ENCODE measurements at regions not wholly inside any gene's neighbourhood (a gene's known extent, or its start where the extent isn't known, plus 50 kb on each side); places are given as distances from the start of the nearest gene placed in this dataset.
"Not testable (repeated sequence)": the region's sequence is repeated elsewhere in the genome, so short reads cannot be mapped to it uniquely, and the experiment has no call there.

DNA sequence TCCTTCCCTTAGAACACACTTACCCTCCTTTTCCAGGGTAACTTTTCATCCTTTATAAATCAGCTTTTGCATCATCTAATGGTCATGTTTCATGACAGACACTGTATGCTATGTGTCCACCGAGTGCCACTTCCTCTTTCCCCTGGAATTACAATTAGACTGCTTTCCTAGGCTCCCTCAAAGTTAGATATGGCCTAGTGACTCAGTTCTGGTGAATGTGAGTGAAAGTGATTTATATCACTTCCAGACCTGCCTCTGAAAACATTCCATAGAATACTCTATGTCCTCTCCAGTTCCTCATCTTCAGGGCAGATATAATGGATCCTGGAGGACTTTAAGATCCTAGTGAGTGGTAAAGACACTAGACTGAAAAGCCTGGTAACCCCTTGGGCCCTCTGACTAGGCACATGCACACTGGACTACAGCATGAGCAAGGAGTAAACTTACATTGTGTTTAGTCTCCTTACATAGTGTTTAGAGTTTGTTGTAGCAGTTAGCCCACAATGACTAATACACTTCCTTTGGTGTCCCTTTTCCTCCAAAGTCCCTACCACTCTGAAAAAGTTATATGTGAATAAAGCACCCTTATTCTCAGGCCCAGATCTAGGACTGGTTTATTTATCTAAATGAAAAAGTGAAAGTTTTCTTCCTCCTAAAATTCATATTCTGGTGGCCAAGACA, 59.3 kb downstream of the GPR88 start:
- H3K4me3 ChIP-seq: no peak overlapping the region
- H3K4me1 ChIP-seq (replicated peaks): peaks cover 19% of the 10 kb centered on the region
- no peaks in the 10 kb centered on the region for H3K36me3 ChIP-seq
- peak; percentile 74 to 96 for DNase-seq (ENCODE audit: low read depth in 1 of 2, low spot score in 2 of 2)
- H3K9me3 ChIP-seq (replicated peaks): no peaks in the 10 kb centered on the region
- H3K27ac ChIP-seq: peak overlapping the region; percentile 97
- H3K27me3 ChIP-seq (replicated peaks): no peaks in the 10 kb centered on the region

DNA sequence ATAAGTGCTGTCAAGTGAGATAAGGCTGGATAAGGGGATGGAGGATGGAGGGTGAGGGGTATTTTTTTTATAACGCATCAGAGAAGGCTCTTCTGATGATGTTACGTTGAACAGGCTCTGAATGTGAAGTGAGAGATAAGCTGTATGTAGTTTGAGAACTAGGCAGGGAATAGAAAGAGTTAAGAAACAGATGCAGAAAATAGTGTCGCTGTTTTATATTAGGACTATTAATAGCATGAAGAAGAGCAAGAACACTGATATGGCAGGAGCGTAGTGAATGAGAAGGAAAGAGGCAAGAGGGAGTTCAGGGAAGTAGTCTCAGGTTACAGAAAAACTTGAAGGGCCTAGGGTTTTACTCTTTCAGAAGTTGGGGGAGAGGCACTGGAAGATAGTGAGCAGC, 59.8 kb downstream of the GPR88 start:
- DNase-seq (ENCODE audit: low read depth in 1 of 2, low spot score in 2 of 2): no peak
- peaks cover 19% of the 10 kb centered on the region for H3K4me1 ChIP-seq (replicated peaks)
- H3K4me3 ChIP-seq: no peak overlapping the region
- H3K27ac ChIP-seq: peak overlapping the region; percentile 97
- no peaks in the 10 kb centered on the region for H3K9me3 ChIP-seq (replicated peaks)
- H3K27me3 ChIP-seq (replicated peaks): no peaks in the 10 kb centered on the region
- H3K36me3 ChIP-seq: no peaks in the 10 kb centered on the region

DNA sequence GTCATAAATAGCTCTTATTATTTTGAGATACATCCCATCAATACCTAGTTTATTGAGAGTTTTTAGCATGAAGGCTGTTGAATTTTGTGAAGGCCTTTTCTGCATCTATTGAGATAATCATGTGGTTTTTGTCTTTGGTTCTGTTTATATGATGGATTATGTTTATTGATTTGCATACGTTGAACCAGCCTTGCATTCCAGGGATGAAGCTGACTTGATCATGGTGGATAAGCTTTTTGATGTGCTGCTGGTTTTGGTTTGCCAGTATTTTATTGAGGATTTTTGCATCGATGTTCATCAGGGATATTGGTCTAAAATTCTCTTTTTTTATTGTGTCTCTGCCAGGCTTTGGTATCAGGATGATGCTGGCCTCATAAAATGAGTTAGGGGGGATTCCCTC, 62.4 kb downstream of the GPR88 start:
- H3K9me3 ChIP-seq (replicated peaks); H3K27me3 ChIP-seq (replicated peaks); H3K36me3 ChIP-seq; DNase-seq (ENCODE audit: low read depth in 1 of 2, low spot score in 2 of 2); H3K27ac ChIP-seq; H3K4me3 ChIP-seq: not testable (repeated sequence)
- H3K4me1 ChIP-seq (replicated peaks): peaks cover 19% of the 10 kb centered on the region

DNA sequence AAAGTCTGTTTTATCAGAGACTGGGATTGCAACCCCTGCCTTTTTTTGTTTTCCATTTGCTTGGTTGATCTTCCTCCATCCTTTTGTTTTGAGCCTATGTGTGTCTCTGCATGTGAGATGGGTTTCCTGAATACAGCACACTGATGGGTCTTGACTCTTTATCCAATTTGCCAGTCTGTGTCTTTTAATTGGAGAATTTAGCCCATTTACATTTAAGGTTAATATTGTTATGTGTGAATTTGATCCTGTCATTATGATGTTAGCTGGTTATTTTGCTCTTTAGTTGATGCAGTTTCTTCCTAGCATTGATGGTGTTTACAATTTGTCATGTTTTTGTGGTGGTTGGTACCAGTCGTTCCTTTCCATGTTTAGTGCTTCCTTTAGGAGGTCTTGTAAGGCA, 64.1 kb downstream of the GPR88 start:
- not testable (repeated sequence) for H3K4me3 ChIP-seq; H3K36me3 ChIP-seq; H3K27ac ChIP-seq; H3K27me3 ChIP-seq (replicated peaks); H3K9me3 ChIP-seq (replicated peaks); DNase-seq (ENCODE audit: low read depth in 1 of 2, low spot score in 2 of 2)
- peaks cover 11% of the 10 kb centered on the region for H3K4me1 ChIP-seq (replicated peaks)

DNA sequence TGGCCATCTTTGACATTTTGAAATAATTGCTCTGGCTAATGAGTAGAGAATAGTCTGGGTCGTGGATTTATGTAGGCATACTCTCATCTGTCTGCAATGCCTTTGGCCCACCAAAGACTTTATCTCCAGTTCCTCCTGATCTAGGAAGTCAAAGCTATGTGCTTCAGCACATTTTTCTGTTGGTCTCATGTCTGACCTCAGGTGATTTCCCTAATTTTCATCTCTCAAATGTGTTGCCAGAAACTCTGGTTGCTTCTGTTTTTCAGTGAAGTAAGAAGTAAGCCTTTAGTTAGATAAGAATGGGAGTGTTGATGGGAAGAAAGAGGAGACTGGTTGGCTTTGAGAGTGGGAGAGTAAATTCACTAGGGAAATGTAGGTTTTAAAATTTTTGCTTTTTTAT, 66.4 kb downstream of the GPR88 start:
- H3K27me3 ChIP-seq (replicated peaks): no peaks in the 10 kb centered on the region
- no peaks in the 10 kb centered on the region for H3K9me3 ChIP-seq (replicated peaks)
- no peak for DNase-seq (ENCODE audit: low read depth in 1 of 2, low spot score in 2 of 2)
- H3K4me3 ChIP-seq: no peak overlapping the region
- no peaks in the 10 kb centered on the region for H3K36me3 ChIP-seq
- no peaks in the 10 kb centered on the region; the same call in 1 of the 2 replicates for H3K4me1 ChIP-seq (replicated peaks)
- no peak overlapping the region for H3K27ac ChIP-seq

DNA sequence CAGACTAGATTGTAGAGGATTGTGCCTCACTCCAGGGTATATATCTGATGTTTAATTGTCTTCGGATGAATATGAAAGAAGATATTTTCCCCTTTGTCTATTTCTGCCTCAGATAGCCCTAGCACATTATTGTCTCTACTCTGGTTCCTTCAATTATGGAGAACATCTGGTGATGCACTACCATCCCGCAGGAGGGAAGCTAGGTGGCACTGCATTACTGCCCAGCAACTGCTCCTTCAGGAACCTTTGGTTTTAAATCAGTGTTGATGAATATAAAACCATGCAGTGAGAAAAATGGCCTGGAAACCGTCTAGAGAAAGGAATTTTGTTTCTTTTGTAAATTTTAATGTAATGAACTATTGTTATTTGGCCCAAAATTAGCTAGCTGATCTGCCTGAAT, 68.5 kb downstream of the GPR88 start:
- no peak overlapping the region for H3K27ac ChIP-seq
- no peaks in the 10 kb centered on the region for H3K27me3 ChIP-seq (replicated peaks)
- peak; percentile 48 to 51 for DNase-seq (ENCODE audit: low read depth in 1 of 2, low spot score in 2 of 2)
- no peaks in the 10 kb centered on the region for H3K9me3 ChIP-seq (replicated peaks)
- H3K36me3 ChIP-seq: no peaks in the 10 kb centered on the region
- H3K4me3 ChIP-seq: no peak overlapping the region
- peaks cover under 1% of the 10 kb centered on the region for H3K4me1 ChIP-seq (replicated peaks)

DNA sequence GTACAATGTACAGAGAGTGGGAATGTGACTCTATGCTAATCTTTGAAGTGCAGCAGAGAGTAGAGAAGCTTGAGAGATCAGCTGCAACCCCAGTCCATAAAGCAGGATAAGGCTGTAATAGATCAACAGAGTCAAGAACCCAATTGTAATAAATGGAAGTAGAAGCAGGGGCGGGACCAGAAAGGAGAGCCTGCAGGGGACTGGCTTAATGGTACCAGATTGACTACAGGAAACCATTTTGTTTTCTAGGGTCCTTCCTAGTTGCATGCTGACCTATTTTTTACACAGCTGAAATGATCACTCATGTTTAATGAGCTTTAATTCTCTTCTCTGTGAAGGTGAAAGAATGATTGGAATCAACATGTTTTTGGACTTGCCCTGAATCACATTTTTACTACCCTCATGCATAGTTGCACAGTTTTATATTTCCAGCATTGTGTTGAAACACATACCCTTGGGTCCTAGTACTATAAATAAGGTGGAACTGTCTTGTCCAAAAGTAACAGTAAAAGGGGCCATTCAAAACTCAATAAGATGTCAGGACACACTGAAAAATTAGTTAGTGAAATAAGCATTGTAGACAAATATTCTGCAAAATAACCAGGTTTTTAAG, 69.8 kb downstream of the GPR88 start:
- H3K27me3 ChIP-seq (replicated peaks): no peaks in the 10 kb centered on the region
- no peaks in the 10 kb centered on the region for H3K36me3 ChIP-seq
- no peak overlapping the region for H3K27ac ChIP-seq
- no peaks in the 10 kb centered on the region for H3K9me3 ChIP-seq (replicated peaks)
- H3K4me3 ChIP-seq: no peak overlapping the region
- peaks cover 8% of the 10 kb centered on the region for H3K4me1 ChIP-seq (replicated peaks)
- no peak for DNase-seq (ENCODE audit: low read depth in 1 of 2, low spot score in 2 of 2)

DNA sequence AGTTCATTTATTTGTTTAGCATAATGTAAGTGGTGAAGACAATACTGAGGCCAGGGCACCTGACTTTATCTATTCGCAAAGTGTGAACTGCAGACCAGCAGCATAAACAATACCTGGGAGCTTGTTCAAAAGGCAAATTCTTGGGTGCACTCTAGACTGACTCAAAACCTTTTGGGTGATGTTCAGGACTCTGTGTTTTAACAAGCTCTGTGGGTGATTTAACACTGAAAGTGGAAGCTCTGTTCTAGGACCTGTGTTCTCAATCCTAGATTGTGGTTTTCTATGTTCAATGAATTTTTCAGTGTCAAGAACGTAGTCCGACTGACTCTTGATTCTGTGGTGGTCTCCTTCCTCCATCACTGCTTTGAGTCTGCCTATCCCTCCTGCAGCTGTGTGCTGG, 71.9 kb downstream of the GPR88 start:
- no peaks in the 10 kb centered on the region for H3K9me3 ChIP-seq (replicated peaks)
- DNase-seq (ENCODE audit: low read depth in 1 of 2, low spot score in 2 of 2): no peak
- no peak overlapping the region for H3K4me3 ChIP-seq
- H3K4me1 ChIP-seq (replicated peaks): peaks cover 9% of the 10 kb centered on the region
- H3K27ac ChIP-seq: no peak overlapping the region
- H3K36me3 ChIP-seq: no peaks in the 10 kb centered on the region
- no peaks in the 10 kb centered on the region for H3K27me3 ChIP-seq (replicated peaks)

DNA sequence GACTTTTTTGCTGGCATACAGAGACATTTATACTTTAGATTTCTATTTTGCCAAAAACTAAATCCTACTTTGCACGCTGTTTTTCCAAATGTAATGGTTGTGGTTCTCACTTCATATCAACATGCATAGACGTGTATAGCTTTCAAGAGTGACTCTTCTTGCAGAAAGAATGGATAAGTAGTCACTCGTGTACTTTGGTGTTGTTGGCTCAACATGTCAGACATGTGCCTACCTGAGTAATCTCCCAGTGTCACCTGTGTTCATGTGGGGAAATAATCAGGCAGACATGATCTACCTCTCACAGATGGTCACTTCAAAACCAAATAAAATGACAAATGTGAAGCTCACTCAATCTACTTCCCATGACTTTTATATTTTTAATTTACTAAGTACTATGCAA, 73.1 kb downstream of the GPR88 start:
- DNase-seq (ENCODE audit: low read depth in 1 of 2, low spot score in 2 of 2): no peak
- peaks cover 9% of the 10 kb centered on the region for H3K4me1 ChIP-seq (replicated peaks)
- no peaks in the 10 kb centered on the region for H3K36me3 ChIP-seq
- H3K4me3 ChIP-seq: no peak overlapping the region
- H3K27ac ChIP-seq: no peak overlapping the region
- no peaks in the 10 kb centered on the region for H3K27me3 ChIP-seq (replicated peaks)
- no peaks in the 10 kb centered on the region for H3K9me3 ChIP-seq (replicated peaks)

DNA sequence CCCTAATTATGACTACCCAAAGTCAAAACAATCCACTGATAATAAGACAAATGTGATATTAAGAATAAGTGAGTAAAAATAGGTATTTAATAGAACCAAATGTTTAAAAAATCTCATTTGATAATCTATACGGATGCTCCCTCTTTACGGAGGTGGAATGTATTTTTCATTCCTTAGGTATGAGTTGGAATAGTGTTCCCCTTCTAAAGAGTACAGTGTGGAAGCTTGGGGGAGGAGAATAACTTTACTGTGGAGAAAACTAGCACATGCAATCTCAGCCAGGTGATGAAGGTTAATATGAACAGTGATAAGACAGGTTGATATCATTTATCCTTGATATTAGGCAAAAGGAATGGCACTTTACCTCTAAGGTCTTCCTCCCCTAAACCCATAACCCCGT, 74.6 kb downstream of the GPR88 start:
- H3K27ac ChIP-seq: no peak overlapping the region
- H3K36me3 ChIP-seq: no peaks in the 10 kb centered on the region
- no peak overlapping the region for H3K4me3 ChIP-seq
- DNase-seq (ENCODE audit: low read depth in 1 of 2, low spot score in 2 of 2): no peak
- H3K4me1 ChIP-seq (replicated peaks): peaks cover 9% of the 10 kb centered on the region
- no peaks in the 10 kb centered on the region for H3K27me3 ChIP-seq (replicated peaks)
- no peaks in the 10 kb centered on the region for H3K9me3 ChIP-seq (replicated peaks)

DNA sequence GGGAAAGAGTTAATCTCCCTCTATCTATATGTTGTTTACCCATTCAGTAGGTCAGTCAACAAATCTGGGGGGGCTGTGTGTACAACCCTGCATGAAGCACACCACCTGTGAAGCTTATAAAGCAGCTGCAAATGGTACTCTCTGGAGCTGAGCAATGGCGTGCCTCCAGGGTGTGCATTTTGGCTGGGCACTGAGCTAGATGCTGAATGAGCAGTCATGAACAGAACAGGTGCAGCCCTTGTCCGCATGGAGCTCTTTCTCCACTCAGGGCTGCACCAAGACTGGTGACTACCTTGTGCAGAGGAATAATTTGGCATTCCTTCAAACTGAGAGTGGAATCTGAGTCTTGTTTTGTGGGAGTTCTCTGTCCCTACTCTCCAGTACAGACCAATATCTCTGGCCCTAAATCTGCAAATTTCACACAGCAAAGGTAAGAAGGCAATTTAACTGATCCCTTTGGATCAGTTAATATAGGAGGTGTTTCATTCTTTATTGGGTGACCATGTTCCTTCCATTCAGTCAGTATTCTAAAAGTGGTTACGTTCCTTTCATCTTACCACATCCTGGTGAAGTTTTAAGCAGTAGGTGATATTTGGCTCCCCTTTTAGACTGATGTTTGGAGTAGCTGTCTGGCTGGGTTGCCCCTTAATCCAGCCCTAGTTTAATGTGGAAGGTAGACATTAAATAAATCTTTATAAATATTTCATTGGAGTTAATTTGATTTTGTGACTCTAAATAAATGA, 76.0 kb downstream of the GPR88 start:
- no peaks in the 10 kb centered on the region for H3K9me3 ChIP-seq (replicated peaks)
- no peaks in the 10 kb centered on the region for H3K27me3 ChIP-seq (replicated peaks)
- H3K27ac ChIP-seq: no peak overlapping the region
- no peak overlapping the region for H3K4me3 ChIP-seq
- no peak for DNase-seq (ENCODE audit: low read depth in 1 of 2, low spot score in 2 of 2)
- peaks cover 9% of the 10 kb centered on the region for H3K4me1 ChIP-seq (replicated peaks)
- no peaks in the 10 kb centered on the region for H3K36me3 ChIP-seq

DNA sequence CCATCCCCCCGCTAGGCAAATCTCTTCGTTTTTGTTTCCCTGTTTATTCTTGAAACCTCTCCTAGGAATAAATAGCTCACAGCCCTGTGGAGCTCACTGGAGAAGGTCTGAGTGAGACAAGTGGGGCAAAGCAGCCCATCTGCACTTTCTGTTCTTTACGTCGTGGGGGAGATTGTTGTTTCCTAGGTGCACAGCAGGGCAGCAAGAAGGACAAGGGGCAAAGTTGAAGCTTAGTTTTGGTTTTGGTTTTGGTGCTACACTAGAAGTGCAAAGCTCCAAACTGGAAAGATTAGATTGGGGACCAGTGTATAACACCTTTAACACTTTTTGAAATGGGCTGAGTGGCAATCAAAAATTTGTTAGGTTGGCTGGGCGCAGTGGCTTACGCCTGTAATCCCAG, 76.6 kb downstream of the GPR88 start:
- DNase-seq (ENCODE audit: low read depth in 1 of 2, low spot score in 2 of 2): no peak
- Histone ChIP-seq H3K9me3 (replicated peaks) (no peaks in the 10 kb centered on the region), H3K4me1 (replicated peaks) (peaks cover 9% of the 10 kb centered on the region), H3K27me3 (replicated peaks) (no peaks in the 10 kb centered on the region), H3K4me3 (no peak overlapping the region), H3K27ac (no peak overlapping the region), H3K36me3 (no peaks in the 10 kb centered on the region)

DNA sequence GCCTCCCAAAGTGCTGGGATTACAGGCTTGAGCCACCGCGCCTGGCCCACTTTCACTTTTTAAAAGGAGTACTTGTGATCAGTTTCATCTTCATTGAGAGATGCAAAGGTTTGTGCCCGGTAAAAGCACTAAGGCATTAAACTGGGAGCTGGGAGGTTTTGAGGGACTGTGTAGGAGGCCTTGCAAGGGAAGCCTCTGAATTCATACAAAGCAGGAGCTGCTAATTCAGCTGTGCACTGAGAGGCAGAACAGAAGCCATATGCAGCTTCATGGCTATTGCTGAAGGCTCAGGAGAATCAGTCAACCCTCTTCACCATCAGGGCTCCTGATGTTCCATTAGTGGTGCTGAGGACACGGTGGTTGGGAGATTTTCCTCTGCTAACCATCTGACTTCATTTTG, 77.7 kb downstream of the GPR88 start:
- Histone ChIP-seq H3K9me3 (replicated peaks) (no peaks in the 10 kb centered on the region), H3K27me3 (replicated peaks) (no peaks in the 10 kb centered on the region), H3K36me3 (no peaks in the 10 kb centered on the region), H3K4me1 (replicated peaks) (peaks cover 9% of the 10 kb centered on the region), H3K27ac (no peak overlapping the region), H3K4me3 (no peak overlapping the region)
- DNase-seq (ENCODE audit: low read depth in 1 of 2, low spot score in 2 of 2): no peak

DNA sequence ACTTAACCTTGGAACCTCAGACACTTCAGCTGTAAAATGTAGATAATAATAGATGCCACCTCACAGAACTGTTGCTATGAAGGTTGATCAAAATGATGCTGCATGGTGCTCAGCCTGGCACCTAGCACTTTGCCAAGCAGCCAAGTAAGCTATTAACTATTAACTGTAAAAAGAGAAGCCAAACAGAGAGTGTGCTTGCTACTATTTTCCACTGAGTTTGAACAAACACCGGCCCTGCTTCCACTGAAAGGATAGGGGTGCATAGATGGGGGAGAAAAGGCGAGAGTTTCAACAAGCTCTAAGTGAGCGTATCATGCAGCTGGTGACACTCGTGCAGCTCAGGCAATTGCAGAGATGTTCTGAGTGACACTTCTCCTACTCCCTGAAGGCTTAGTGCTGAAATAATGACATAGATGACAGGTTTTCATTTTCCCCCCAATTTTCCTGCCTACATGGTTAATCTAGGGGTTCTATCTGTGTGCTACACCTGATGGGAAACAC, 78.2 kb downstream of the GPR88 start:
- H3K27me3 ChIP-seq (replicated peaks): no peaks in the 10 kb centered on the region
- no peak overlapping the region for H3K27ac ChIP-seq
- DNase-seq (ENCODE audit: low read depth in 1 of 2, low spot score in 2 of 2): no peak

More for the DNA sequence above, 78.2 kb downstream of the GPR88 start:
- H3K4me3 ChIP-seq: no peak overlapping the region
- peaks cover 9% of the 10 kb centered on the region for H3K4me1 ChIP-seq (replicated peaks)
- H3K9me3 ChIP-seq (replicated peaks): no peaks in the 10 kb centered on the region
- H3K36me3 ChIP-seq: no peaks in the 10 kb centered on the region
